Activated CD4-positive, alpha-beta T cell treated with anti-CD3 and anti-CD28 coated beads, Interleukin-2, amount 50 U/mL, for 4 hours (primary cell): ENCODE measurements at regions not wholly inside any gene's neighbourhood (a gene's known extent, or its start where the extent isn't known, plus 50 kb on each side); places are given as distances from the start of the nearest gene placed in this dataset.

ENCODE experiments used
- DNase-seq, 2 experiments: peaks; one replicate each; pipeline ENCODE4 v3.0.0-alpha.2; 2020

DNA sequence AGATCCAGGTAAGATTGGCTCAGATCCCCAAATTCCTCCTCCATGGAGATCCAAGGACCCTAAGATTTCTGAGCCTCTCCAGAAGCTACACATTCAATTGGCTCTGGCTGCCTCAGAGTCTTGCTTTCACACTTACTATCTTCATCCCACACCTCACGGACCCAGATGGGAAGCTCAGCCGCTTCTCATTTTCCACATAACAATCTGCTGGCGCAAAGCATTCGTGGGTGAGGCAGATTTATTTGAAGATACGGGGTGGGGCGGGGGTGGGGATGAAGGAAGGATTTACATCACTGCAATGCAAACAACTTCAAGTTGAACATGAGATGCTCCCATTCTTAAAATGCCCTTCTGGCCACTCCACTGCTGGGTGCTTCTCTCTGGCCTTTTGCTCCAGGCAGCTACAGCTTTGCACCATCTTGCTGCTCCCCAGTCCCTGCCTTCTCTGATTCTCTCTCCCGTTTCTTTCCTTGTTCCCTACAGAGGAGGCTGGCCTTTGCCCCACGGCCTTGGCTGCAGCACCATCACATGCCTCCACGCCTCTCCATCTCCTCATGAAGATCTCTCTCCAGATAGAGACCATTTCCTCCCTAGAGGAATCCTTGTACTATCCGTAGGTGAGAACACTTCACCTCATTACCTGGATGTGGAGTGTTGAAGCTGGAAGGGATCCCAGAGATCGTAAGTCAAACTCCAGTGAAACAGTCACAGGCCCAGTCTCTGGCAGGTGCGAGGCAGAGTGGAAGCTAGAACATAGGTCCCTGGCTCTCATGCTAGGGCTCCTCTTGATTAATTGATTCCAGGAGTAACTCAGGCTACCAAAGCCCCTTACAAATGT, 175.9 kb downstream of the RPLP1 start:
- no peak for DNase-seq

DNA sequence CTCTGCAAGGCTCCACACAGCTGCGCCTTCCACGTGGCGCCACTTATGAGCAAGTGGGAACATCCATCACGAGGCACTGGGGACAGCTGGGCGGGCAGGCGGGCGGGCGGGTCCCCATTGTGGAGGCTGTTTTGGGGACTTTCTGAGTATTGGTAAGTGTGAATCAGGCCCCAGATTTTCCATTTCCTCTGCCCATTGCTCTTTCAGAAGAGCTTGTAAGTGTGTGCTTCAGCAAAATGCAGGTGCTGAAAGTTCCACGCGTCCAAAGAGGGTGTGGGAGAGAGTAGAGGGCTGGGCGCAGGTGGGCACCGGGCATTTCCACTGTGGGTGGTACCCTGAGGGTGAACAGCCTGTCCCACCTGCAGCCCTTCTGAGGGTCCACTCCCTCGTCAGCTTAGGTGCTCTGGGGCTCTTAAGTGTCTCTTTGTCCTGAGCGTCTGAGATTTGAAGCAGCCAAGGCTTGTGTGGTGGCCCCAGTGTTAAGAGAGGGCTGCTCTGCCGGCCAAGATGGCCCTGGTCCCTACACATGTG, 177.1 kb downstream of the RPLP1 start:
- DNase-seq = no peak

DNA sequence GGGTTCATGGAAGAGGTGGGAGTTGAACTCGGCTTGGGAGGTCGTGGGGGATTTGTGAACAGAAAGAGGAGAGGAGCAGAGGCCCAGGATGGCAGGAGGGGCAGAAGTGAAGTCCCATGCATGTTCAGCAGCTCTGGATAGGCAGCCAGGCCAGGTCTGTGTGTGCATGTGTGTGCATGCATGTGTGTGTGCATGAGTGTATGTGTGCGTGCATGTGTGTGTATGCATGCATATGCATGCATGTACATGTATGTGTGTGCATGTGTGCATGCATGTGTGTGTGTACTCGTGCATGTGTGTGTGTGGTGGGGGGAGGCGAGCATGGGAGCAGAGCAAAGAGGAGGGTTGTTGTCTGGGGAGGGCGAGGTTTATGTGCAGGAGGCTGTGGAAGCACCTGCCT, 178.4 kb downstream of the RPLP1 start:
- no peak for DNase-seq

DNA sequence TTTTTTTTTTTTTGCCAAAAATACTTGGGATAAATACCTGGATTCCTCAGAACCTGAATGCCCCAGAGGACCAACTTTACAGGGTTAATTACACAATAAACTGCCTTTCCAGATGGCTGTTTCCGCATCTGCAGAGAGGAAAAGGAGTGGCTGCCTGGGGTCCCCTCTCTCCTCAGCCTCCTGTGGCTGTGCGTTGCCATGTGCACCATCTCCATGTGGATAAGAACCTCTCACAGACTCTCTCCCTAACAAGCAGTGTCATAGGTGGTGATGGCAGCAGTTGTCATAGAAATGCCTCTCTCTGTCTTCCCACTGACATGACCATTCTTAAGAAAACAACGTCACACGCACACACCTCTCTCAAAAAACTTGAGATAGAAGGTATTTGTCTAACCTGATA, 179.4 kb downstream of the RPLP1 start:
- DNase-seq = no peak

DNA sequence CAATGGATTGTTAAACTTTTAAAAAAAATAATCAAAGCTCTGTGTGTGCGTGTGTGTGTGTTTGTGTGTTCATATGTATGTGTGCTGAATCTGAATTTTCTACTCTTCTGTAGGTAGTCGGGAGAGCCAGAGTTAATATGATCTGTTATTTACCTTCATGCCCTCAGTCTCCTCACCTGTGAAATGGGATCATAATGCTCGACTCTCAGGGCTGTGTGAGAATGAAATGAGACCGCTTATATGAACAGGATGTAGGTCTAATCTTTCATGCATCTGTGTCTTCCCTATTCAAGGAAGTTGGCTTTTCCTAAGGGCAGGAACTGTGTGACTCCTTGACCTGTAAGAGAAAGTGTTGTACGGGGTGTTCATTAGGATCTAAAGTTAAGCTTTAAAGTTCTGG, 182.2 kb downstream of the RPLP1 start:
- no peak for DNase-seq

DNA sequence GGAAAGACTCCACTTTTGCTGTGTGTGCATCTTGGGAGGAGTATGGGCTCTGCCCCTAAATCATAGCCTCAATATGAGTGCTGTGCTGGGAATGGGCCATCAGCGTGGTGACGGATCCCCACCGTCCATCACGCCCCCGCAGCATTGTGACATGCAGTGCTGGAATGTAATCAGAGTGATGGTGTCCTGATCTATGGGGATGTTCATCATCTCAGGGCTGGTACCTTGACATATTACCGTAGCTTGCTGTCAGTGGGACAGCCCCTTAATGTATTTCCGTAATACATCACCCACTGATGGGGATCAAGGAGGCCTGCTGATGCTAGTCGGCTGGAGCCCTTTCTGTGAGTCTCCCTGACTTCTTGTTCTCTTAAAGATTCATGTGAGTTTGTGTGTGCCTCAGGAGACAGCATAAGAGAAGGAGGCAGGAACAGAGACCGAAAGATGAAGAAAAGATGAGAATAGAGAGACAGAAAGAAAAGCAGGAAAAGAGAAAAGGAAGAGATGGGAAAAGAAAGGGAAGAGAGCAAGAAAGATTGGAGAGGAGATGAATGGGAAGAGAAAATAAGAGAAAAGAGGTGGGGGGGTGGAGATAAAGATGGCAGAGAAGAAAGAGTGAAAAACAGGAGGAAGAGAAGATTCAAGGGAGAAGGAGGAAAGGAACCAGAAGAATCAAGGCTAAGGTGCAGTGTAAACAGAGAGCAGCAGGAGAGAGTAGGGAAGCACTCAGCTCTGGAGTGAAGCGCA, 183.7 kb downstream of the RPLP1 start:
- DNase-seq = no peak

DNA sequence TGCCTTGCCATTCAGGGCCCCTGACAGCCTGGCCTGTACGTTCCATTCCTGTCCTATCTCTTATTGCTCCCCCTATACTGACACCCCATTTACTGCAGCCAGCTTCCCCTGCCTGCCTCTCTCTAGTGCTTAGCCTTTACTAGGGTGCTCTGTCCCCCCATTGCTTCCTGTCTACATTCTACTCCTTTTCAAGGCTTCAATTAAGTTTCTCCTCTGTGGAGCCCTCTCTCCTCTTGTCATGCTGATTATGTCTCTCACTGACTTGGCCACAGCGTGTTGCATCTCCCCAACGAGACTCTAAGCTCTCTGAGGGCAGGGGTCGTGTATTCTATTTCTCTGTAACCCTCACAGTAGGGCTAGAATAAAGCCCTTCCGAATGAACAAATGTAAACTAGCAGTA, 185.2 kb downstream of the RPLP1 start:
- no peak for DNase-seq

DNA sequence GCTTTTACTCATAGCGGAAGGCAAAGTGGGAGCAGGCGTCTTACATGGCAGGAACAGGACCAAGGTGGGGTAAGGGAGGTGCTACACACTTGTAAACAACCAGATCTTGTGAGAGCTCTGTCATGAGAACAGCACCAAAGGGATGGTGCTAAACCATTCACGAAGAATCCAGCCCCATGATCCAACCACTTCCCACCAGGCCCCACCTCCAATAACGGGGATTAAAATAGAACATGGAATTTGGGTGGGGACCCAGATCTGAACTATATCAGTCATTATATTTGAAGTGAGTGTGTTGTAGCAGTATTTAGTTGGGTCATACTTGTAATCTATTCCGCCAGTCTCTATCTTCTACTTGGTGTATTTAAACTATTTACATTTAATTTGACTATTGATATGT, 190.9 kb downstream of the RPLP1 start:
- no peak for DNase-seq

DNA sequence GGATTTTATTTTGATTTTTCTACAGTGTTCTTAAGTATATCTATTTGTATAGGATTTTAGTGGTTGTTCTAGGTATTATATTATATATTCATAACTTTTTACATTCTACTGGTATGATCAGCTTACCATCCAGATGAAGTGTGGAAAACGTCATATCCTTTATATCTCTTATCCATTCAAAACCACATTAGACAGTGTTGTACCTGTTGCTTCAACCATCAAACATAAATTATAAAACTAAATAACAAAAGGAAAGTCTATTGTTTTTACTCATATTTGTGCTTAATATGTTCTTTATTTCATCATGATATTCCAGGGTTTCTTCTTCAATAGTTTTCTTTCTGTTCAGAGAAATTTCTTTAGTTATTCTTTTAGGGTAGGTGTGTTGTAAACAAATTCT, 191.4 kb downstream of the RPLP1 start:
- no peak for DNase-seq

DNA sequence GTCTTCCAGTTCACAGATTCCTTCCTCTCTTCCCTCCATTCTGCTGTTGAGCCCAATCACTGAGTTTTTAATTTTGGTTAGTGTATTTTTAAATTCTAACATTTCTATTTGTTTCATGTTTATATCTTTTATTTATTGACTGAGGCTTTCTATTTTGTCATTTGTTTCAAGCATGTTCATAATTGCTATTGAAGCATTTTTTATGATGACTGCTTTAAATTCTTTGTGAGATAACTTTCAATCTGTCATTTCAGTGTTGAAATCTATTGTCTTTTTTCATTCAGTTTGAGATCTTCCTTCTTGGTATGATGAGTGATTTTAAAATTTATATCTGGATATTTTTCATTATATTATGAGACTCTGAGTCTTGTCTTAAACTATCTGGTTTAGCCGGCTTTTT, 192.3 kb downstream of the RPLP1 start:
- DNase-seq = no peak

DNA sequence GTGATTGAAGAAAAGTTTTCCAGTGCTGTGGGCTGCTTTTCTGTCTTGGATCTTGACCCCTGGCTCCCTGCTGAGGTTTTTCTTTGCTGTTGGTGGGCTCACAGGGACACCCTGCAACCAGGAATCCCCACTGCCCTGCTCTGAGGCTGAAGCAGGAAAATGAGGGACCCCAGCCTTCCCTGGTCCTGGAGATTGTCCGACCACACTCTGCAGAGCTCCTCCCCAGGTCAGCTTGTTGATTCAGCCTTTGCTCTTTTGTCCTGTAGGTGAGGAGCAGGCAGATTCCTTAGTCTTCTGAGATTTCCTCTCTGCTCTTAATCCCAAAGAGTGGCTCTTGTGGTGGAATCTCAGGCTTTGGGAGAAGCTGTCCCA, 194.5 kb downstream of the RPLP1 start:
- no peak for DNase-seq

DNA sequence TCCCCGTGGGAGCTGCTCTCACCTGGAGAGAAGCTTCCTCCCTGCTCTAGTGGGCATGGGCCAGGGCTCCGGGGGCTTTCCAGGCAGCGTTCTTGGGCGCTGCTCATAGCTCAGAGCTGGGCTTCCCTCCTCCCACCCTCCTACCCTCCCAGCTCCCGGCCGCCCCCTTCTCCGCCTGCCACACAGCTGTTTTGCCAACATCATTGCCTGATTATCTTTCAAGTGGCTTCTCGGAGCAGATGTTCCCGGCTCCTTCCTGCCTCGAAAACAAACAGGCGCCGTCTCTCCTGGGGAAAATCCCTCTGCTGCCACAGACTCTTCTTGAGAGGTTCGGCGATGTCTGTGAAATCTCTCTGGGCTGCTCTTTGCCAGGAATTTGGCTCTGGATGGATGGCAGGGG, 195.6 kb downstream of the RPLP1 start:
- DNase-seq = no peak

DNA sequence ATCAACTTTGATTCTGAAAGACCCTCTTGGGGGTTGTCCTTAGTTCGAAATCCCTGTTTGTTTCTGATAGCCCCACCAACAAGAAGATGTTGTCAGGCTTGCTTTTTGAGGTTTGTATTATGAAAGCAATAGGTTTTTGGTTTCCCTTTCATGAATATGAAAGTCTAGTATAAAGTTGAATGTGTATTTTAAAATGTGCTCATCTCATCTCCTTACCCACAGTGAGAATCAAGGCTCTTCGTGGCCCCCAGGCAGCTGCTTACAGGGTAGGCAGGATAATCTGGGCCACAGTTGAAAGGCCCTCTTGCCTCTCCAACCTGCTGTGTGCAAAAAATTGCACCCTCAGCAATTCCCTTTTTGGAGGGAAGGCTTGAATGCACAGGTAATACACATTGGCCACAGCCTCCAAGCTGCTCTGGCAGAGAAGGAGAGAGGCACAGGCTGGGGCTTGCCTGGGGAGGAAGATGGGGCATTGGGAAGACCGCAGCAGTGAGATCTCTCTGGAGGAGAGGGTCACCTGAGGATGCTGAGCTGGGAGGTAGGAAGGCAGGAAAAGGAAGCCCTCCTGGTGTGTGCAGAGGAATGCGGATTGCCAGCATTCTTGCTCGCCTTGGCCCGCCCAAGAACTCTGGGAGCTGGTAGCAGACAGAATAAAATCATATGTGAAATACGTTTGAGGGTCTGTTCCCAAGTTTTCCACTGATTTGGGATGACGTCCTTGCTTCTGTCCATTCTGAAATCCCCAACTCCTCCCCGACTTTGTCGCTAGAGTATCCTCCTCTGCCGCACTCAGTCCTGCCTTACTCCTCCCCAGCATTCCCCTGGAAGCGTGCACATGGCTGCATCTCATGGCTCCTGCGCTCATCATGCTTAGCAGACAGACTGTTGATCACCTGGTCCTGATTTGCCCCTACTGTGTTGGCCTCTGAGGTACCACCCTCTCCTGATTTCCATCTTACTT, 196.4 kb downstream of the RPLP1 start:
- no peak for DNase-seq

DNA sequence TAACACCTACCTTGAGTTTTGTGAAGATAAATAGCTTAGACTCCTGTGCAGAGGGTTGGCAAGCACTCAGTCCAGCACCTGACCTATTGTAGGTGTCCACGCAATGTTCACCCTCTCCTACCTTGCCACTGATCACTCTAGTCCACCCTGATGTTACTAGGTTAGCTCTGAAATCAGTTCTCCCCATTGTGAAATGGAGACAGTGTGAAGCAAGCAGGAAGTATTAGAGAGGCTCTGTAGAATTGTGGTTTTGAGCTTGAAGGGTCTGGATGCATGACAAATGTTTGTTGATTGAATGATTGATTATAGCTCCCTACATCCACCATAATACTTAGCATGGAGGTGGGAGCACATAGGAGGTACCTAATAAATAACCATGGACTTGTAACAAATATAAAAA, 199.7 kb downstream of the RPLP1 start:
- DNase-seq = no peak

DNA sequence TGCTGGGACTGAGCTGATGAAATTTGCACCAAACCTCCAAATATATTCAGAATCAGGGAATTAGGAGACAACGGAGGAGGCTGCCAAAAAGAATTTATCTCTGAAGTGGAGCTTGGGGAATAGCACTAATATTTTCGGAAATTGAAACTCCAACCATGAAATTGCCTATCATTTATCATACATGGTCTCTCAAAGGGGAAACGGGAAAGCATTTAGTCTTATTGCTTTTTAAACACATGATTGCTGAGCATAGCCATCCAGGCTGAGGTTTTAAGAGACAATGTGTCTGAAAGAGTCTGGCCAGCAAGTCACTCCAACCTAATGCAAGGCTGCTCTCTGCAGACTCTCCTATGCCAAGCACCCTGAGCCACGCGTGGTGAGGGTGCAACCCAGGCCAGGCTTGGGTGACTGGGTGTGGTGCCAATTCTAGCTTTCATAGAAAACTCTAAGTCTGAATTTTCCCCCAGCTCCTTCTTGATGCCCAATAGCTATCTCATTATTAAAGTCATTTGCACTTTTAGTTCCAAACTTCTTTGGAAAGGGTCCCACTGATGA, 200.2 kb downstream of the RPLP1 start:
- DNase-seq = no peak

DNA sequence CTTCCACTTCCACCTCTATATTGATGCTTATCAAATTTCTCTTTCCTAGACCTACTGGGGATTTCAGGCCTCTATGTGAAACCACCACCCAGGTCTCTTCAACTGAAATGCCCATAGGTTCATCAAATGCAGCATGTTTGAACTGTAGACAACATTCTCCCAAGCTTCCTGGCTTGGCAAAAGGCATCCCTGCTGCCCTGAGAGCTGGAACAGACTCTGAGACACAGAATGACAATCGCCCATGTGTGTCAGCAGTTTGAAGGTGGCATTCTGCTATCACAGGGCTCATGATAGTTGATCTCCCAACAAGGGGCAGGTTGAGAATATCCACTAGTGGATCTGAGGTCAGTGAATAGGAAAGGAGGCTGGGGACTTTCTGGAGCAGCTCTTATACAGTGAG, 200.7 kb downstream of the RPLP1 start:
- DNase-seq = no peak

DNA sequence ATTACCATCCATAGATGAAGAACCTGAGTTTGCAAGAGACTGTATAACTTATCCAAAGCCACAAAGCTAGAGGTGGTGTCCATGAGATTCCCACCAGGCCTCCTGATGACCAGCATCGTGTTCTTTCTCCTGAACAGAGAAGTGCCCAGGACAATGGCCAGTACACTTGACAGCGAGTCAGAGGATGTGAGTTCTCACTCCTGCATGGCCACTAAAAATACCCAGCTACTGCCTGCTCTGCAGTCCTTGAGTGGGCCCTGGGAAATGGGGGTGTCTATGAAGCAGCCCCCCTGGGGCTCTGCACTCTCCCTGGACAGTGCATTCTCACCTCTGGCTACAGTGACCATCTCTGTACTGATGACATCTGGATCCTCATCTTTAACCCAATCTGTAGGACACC, 201.2 kb downstream of the RPLP1 start:
- no peak for DNase-seq

DNA sequence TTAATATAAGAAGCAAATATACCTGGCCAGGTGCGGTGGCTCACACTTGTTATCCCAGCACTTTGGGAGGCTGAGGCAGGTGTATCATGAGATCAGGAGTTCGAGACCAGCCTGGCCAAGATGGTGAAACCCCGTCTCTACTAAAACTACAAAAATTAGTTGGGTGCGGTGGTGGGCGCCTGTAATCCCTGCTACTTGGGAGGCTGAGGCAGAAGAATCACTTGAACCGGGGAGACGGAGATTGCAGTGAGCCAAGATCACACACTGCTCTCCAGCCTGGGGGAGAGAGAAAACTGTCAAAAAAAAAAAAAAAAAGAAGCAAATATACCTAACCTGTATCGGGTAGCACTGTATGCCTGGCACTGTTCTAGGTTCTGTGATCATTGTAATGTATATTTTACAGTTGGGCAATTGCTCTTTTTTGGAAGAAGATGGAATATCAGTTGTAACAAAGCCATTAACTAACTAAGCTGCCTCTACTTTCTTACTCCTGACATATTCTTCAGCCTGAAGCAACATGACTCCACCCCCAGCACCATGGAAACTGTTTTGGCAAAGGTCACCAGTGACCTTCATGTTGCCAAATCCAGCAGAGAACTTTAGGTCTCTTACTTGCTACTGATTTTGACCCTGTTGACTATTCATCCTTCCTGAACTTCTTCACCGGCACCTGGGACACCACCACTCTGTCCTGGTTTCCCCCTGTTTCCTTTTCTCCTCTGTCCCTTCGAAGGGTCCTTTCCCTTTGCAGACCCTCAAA, 203.8 kb downstream of the RPLP1 start:
- DNase-seq = no peak

DNA sequence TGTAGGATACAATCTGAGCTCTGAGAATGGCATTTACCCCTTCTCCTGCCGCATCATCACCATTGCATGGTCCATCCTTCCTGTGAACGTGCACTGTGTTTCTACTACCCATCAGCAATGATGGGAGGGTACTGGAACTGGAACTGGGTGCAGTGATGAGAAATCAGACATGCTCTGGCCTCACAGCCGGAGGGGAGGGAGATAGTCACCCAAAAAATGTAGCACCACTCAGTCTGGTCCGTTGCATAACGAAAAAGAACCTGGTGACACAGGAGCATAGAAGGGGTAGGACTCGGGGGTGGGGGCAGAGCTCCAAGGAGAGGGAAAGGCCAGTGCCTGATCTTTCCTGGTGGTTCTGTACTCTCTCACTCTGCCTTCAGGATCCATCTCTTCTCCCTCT, 205.0 kb downstream of the RPLP1 start:
- DNase-seq = no peak

DNA sequence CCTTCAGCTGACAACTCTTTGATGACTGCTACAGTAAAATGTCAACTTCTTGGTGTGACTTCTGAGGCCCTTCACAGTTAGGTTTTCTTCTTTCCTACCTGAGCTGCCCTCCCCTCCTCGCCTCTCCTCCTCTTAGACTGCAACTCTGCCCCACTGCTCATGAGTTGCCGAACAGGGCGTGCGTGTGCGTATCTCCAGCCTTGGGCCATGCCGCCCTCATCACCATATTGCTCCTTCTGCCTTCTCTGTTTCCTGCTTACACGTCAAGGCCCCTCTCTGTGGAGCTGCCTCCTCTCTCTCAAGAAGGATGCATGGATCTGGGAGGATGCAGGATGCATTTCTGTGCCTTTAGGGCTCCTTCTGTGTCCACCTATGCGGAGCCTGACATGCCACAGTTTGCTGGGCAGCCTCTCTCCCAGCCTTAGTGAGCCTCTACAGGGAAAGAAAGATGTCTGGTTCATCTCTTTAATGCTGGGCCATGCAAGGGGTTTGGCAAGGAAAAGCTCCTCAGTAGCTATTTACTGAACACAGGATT, 205.9 kb downstream of the RPLP1 start:
- DNase-seq = no peak

DNA sequence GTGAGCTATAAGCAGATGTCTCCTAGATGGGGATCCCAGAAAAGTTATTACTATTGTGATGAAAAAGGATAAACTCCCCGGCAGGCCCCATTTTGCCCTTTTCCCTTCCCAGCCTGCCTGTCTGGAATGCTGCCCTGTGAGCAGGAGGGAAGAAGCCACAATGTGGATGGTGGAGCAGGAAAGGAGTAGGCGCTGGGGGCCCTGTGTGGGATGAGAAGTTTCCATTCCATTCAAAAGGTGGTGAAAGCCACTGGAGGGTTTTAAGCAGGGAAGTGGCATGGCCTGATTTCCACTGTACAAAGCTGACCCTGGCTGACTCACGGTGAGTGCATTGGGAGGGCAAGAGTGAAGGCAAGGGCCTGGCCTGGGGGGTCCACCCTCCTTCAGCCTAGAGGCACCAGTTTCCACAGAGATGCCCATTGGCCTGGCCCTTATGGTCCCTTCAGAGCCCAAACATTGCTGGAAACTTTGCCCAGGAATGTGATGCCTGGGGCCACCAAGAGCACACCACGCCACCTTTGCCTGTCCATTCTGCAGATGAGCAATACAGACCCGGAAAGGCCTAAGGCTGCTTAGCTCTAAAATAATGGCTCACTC, 206.9 kb downstream of the RPLP1 start:
- DNase-seq = no peak
